Fibroblast of mammary gland (primary cell): ENCODE measurements at regions not wholly inside any gene's neighbourhood (a gene's known extent, or its start where the extent isn't known, plus 50 kb on each side); places are given as distances from the start of the nearest gene placed in this dataset.

Experiments
- DNase-seq: peaks from one replicate; pipeline ENCODE4 v3.0.0-alpha.2; 2010; ENCODE audit warnings: low read depth
- H3K4me3 ChIP-seq: 2 replicates; pipeline ENCODE4 v1.5.1; 2011; ENCODE audit warnings: low read depth, mild to moderate bottlenecking, low read length, moderate library complexity; ENCODE audit not compliant: control insufficient read depth
- CTCF ChIP-seq: conservative IDR thresholded peaks from 2 replicates; pipeline ENCODE4 v1.5.1; 2011; ENCODE audit warnings: low read depth, low read length, inconsistent platforms; ENCODE audit not compliant: control insufficient read depth, insufficient read depth

- no peak overlapping the region for H3K4me3 ChIP-seq
- DNase-seq: no peak
- no peak for TF ChIP-seq CTCF
Measured at GRCh38 chr11:42482822-42483221, 829.0 kb upstream of the API5 start.

GRCh38 chr11:42490506-42490905, 821.3 kb upstream of the API5 start:
- no peak for DNase-seq
- H3K4me3 ChIP-seq: no peak overlapping the region
- TF ChIP-seq CTCF: no peak

- H3K4me3 ChIP-seq: no peak overlapping the region
- no peak for DNase-seq
- TF ChIP-seq CTCF: no peak
Measured at GRCh38 chr11:42494459-42494858, 817.3 kb upstream of the API5 start.

- TF ChIP-seq CTCF: no peak
- no peak for DNase-seq
- no peak overlapping the region for H3K4me3 ChIP-seq
Measured at GRCh38 chr11:42498971-42499370, 812.8 kb upstream of the API5 start.

- no peak for TF ChIP-seq CTCF
- no peak for DNase-seq
- H3K4me3 ChIP-seq: no peak overlapping the region
Measured at GRCh38 chr11:42502151-42502550, 809.6 kb upstream of the API5 start.

GRCh38 chr11:42521994-42522393, 789.8 kb upstream of the API5 start:
- H3K4me3 ChIP-seq: no peak overlapping the region
- DNase-seq: peak; percentile 68
- no peak for TF ChIP-seq CTCF

- TF ChIP-seq CTCF: peak; percentile 72
- H3K4me3 ChIP-seq: no peak overlapping the region
- peak; percentile 51 for DNase-seq
Measured at GRCh38 chr11:42524534-42525227, 787.1 kb upstream of the API5 start.
